GM12892 (cell line): ENCODE measurements at regions not wholly inside any gene's neighbourhood (a gene's known extent, or its start where the extent isn't known, plus 50 kb on each side); places are given as distances from the start of the nearest gene placed in this dataset.

ENCODE experiments used
- POLR2A ChIP-seq: IDR thresholded peaks from 2 replicates; pipeline ENCODE4 v1.6.1; 2011; ENCODE audit warnings: low read depth, low read length, control low read depth
- TAF1 ChIP-seq: IDR thresholded peaks from 2 replicates; pipeline ENCODE4 v1.6.1; 2011; ENCODE audit warnings: low read depth, mild to moderate bottlenecking, control low read depth, low read length, borderline replicate concordance

DNA sequence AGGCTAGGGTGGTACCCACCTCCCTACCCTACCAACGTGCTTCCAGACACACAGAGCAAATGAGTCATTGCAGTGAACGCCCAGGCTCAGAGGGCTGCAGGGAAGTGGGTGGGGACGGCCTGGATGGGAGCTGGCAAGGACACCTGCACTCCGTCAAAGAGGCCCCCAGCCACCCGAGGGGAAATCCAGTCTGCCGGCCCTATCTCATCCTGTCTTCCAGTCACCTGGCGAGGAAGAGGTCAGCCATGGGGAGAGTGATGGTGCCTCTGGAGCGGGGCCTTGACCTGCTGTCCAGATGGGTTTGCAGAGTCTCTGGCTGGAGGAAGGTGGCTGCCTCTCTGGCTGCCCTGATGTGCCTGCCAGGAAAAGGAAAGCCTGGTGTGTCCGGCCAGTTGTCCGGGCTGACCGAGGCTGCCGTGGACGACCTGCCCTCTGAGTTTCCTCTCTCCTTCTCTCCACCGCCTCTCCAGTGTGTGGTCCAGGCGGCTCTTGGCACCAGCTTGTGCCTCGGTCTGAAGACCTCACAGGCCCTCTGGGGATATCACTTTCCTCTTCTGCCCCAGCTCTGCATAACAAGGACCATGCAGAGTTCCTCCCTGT, 209.7 kb upstream of the COPS8 start:
- TF ChIP-seq TAF1 (no peak), POLR2A (no peak)
